HG02884 (cell line): ENCODE measurements at regions not wholly inside any gene's neighbourhood (a gene's known extent, or its start where the extent isn't known, plus 50 kb on each side); places are given as distances from the start of the nearest gene placed in this dataset.
"Not testable (repeated sequence)": the region's sequence is repeated elsewhere in the genome, so short reads cannot be mapped to it uniquely, and the experiment has no call there.

Experiments used
- ATAC-seq: cut with Tn5 transposase; IDR thresholded peaks from one replicate; pipeline ENCODE4 v1.9.1; 2021; ENCODE audit warnings: mild to moderate bottlenecking, moderate library complexity; ENCODE audit not compliant: unreplicated experiment

DNA sequence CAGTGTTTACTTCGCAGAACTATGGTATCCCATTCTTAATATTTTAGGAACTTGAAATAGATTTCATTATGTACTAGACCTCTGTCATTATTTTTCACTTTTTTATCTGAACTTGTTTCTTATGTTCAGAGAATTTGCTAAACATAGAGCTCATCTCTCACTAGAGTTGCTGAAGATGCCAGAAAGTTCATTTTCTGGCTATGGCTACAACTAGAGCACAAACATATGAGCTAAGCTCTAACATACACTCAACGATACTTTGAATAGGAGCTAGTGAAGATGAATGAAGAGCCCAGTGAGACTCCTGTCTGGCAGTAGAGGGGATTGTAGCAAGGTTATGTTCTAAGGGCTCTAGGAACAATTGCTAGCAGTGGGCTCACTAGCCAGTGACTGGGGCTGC, 582.2 kb downstream of the KIF4B start:
- ATAC-seq = no peak

DNA sequence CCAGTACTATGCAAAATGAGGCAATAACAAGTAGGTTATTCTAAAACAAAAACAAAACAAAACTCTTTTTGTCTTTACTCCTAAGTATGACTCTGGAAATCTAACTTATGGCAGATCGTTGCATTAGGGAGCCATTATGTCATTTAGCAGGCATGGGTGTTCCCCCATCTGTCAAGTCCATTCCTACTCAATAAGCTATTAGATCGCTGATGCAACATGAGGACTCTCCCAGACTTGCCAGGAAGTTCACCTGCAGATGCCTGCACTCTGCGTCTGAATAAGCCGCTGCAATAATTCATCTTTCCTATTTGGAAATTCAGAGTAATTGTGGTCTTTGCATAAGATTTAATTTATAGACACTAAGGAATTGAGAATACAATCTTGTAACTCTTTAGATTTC, 585.0 kb downstream of the KIF4B start:
- no peak for ATAC-seq

DNA sequence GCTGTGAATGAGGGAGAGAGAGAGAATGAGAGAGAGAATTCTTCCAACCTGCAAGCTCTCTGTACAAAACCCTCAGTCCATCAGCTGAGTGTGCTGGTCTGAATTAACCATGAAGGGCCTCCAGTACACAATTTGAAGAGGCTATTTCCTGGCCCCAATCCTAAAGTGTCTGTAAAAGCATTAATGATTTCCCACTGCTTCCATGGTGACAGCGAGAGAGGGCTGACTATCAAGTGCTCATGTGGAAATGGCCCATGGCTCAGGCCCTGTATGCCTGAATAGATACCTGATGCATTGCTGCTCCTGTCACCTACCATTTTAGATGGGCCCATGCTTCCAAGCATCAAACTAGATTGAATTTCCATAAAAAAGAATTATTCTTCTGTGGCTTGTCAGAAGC, 592.4 kb downstream of the KIF4B start:
- ATAC-seq = no peak

DNA sequence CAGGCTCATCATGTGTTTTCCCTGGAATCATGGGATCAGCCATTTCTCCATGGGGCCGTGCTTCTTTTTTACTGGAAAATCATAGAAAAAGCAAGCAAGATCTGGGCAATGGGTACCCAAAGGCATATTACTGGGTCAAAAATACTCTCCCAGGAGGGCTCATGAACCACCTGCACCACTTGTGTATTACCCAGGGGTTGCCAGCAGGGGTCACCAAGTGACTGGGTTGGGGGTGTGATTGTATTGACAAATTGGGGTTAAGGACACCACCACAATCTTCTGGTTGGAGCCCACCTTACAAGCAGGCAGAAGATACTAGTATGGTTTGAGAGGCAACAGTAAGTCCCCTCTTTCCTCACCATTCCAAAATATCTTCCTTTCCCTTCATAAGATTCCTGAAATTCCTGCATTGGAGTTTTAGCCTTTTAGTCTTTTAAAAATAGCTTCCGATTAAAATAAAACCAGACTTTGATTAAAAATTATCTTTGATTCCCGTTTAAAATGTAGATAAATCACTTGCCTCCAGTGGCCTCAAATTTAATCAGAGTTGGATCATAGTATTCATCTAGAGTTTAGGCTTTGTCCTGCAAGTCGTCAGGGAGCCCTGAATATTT, 603.3 kb downstream of the KIF4B start:
- ATAC-seq = peak; percentile 84

DNA sequence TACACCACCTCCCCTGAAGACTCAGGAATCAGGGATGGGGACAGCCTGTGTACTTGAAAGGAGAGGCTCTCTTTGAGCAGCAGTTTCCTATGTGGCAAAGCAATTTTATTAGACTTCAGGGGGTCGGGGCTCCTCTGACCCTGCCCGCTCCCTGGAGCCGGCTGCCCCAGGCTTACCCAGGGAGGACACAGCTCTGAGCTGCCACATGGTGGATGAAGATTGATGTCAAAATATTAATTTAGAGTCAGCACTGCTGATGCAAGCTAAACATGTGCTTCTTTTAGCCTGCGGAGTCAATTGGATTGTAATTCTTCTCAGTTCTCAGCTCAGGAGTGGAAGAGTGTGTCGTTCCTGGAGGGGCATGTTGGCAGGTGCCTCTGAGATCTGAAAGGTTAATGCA, 606.1 kb downstream of the KIF4B start:
- no peak for ATAC-seq

DNA sequence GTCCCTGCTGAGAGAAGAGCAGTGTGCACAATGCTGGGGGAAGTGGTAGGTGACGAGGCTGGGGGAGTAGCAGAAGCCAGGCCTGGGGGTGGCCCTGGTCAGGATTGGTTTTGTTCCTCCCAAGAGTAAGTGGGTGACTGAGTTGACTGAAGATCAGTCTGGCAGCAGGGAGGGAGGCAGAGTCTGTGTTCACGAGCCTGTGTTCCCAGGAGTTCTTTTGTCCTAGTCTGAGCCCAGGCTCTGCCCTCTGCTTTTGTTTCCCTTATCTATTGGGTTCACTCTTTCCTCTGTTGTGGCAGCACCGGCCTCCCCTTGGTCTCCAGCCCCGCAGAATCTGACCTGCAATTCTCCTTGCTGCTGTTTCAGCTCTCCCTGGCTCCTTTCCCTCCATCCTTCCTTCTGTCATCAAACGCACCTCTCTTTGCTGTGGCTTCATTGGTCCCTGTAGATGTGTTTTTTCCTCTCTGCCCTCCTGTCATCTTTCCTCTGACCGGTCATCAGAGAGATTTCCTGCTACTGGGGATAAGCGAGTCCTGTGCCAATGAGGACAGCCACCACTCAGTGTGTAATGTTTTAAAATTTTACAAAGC, 607.4 kb downstream of the KIF4B start:
- ATAC-seq = no peak

DNA sequence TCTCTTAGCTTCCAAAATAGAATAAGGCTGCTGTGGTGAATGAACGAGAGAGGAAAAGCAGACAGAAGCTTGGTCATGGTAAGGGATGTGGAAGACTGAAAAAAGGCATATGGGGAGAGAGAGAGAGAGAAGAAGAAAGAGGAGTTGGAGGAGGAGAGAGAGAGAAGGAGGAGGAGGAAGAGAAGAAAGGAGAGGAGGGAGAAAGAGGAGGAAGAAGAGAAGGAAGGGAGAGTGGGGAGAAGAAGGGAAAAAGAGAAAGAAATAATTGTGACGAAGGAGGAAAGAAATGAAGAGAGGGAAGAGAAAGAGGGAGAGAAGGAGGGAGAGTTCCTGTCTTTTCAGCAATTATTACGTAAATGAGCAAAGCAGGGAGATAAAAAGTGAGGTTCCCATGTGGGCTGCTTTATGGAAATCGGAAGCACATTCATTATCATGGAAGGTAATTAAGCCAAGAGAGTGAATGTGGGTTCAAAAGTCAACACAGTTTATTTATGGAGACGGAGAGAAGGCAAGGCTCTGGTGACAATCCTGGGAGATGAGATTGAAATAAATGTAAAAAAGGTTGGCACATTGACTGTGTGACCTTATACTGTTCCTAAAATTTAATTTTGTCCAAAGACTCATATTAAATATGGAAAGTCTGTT, 611.2 kb downstream of the KIF4B start:
- no peak for ATAC-seq

DNA sequence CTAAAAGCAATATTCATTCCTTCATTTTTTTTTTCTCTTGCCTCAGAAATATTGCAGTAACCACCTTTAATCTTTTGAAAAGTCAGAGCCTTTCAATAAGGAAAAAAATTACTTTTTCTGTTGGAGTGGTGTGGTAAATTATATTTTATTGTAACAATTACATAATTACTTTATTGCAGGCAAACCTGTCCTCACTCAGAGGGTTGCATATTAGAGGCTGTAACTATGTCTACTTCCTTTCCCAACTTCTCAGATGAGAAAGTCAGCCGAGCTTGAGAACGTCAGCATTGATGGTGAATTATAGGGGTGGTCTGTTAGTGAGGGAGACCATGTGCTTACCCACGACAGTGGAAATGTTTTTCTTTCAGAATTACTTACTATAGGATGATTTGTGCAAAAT, 611.8 kb downstream of the KIF4B start:
- ATAC-seq = no peak

DNA sequence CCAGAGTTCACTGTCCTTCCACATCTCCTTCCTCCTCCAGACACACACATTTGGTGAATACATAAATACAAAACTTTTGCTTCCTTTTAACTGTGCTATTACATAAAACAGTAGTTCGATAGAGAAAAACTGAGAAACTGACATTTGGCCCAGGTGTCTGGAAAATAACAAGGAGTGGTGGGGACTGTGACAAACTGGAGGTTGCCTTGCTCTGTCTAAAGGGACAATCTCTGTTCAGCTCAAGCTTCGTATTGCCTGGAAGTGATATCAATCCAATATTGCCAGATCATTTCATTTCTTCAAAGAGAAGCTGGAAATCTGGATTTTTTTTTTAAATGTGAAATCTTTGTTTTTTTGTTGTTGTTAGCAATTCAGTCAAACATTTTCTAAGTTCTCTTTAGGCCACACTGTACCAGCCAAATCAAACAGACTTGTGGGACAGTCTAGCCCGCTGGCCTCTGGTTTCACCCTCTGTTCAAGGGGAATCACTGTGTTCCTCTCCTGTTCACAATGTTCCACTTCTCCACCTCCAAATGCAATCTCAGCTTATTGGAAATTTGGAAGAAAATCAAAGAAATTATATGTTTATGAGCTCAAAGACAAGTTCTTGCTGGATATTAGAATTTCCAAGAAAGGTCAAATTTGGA, 612.5 kb downstream of the KIF4B start:
- no peak for ATAC-seq

DNA sequence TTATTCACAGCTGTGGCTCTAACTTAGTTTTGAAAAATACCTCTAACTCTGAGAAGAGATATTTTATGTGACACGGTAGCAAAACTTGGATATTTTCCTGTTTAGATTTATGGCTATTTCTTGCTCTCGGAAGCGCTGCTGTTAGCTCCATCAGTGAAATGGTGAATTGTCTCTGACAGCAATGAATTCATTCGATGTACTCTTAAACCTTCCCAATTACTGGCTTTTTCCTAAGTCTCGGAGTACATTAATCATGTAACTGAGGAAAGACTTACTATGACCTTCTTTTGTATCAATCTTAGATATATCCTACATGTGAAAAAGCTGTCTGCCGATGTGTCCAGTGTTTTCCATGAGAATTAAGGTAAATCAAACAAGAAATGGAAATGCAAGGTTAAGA, 613.0 kb downstream of the KIF4B start:
- no peak for ATAC-seq

DNA sequence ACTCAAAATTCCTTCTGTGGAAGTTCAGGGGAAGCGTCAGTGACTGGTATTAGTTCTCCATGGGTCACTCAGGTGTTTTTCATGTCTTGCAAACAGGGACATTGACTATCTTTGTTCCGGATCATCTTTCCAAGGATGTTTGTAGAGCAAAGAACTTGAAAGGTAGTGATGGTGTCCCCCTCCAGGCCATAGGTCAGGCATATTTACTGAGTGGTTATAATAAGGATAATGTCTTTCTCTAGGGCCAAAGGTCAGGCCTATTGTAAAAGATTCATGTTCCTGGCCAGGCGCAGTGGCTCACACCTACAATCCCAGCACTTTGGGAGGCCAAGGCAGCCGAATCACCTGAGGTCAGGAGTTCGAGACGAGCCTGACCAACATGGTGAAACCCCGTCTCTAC, 614.8 kb downstream of the KIF4B start:
- ATAC-seq = no peak

DNA sequence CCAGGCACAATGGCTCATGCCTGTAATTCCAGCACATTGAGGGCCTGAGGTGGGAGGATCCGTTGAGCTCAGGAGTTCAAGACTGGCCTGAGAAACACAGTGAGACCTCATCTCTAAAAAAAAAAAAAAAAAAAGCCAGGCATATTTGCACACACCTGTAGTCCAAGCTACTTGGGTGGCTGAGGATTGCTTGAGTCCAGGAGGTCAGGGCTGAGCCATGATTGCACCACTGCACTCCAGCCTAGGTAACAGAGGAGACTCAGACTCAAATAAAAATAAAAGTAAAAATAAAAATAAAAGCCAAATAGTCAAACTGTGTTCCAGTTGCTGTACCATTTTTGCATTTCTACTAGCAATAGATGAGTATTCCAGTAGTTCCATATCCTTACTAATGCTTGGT, 616.0 kb downstream of the KIF4B start:
- ATAC-seq = no peak

DNA sequence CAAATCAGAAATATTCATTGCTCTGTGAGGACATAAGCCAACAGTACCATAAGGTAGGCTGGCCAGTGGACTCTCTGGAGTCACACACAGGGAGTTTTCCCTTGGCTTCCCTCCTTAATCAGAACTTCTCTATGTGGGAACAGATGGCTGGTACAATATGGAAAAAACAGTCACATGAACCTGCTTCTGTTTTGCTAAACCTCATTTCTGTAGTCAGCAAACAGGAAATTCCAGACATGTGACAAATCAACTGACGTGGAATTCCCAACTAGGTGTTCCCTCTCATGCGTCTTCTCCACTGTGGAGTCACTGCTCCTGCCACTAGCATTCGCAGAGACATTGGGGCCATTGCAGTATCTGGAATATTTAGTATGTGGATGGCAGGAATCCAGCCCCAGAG, 617.6 kb downstream of the KIF4B start:
- ATAC-seq = no peak

DNA sequence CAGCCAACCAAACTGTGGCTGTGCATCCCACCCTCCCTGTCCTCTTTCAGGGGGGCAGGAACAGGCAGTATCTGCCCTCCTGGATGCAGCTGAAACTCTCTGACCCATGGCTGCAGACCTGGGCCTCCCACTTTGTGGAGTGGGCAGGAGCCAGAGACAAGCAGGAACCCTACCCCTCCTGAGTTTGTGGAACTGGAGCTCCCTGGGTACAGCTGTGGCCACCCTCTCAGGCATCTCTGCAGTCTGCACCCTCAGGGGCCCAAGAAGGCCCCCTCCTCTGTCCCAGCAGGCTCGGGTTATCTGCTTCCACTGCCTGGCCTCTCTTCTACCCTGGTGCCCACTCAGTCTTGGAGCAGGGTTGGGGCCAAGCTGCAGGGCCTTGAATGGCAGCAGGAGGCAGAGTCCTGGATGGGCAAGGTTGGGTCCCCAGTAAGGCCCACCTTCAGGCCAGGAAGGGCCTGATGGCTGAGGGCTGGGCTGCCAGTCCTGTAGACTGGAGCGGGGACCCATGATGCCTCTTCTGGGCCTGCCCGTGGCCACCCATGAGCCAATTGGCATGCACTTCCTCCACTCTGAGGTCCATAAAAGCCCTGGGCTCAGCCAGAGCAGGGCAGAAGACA, 619.9 kb downstream of the KIF4B start:
- no peak for ATAC-seq

DNA sequence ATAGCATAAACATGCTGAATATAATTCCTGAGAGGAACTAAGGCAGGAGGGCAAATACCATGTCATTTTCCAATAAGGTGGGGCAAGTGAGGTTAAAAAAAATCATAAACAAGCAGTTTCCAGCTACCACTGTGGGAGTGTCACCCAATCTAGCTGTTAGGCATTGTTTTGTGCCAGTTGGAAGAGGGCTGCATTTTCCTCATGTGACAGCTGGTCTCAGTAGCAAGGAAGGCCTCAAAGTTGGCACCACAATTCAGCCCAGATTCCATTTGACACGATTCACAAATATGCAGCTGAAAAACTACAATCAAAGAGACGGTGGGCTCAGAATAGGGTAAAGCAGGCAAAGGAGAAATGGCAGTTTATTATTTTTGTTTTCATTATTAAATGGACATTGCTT, 636.1 kb downstream of the KIF4B start:
- no peak for ATAC-seq

DNA sequence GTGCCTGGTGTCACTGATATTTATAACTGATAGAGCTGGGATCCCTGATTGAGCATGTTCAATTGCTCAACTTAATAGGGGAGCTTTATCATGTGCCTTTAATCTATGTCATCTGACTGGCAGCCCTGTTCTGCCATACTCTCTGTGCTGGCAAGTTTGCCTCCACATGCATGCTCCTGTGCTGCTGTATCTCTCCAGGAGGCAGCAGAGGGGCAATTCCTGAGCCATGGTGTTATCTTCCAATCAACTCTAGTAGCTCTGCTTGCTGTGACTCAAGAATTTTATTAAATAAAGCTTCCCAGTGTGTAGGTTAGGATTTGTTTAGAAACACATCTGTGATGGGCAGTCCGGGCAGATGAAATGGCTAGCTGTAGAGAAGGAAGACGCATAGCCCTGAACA, 642.0 kb downstream of the KIF4B start:
- ATAC-seq = no peak

DNA sequence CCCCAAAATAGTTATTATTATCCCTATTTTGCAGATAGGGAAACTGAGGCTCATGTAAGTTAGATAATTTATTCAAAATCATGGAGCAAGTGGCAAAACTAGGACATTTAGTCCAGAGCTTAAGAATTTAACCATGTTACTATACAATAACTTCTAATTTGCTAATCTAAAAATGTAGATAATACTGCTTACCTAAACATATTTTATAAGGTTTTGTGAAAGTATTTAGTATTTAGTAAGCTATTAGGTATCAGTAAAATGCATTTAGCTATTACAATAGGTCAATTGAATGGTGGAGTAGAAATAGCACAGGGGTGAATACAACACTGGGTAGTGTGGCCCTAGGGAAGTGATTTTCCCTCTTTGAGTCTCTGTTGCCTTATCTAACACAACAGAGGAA, 648.3 kb downstream of the KIF4B start:
- ATAC-seq = no peak

DNA sequence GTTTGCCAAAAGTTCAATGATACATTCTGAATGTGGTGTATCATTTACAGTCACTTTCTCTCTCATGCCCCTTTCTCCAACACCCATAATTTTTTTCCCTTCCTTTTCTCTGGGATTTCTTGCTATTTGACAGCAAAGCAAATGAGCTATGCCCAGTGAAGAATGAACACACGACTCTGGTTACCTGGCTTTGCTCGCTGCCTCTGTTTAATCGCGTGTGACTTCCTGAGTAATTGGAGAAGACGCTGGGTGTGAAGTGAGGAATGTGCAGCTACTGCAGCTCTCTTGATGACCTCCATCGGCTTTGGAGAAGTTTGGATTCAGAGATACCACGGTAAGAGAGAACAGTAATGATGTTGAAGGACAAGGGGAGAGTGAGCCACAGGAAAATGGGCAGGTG, 651.8 kb downstream of the KIF4B start:
- ATAC-seq = no peak

DNA sequence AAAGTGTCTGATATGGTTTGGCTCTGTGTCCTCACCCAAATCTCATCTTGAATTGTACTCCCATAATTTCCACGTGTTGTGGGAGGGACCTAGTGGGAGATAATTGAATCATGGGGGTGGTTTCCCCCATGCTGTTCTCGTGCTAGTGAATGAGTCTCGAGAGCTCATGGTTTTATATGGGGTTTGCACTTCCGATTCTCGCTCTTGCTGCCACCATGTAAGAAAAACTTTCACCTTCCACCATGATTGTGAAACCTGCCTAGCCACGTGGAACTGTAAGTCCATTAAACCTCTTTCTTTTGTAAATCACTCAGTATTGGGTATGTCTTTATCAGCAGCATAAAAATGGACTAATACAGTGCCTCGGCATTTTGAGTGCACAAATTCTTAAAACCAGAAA, 655.0 kb upstream of the SGCD start:
- not testable (repeated sequence) for ATAC-seq

DNA sequence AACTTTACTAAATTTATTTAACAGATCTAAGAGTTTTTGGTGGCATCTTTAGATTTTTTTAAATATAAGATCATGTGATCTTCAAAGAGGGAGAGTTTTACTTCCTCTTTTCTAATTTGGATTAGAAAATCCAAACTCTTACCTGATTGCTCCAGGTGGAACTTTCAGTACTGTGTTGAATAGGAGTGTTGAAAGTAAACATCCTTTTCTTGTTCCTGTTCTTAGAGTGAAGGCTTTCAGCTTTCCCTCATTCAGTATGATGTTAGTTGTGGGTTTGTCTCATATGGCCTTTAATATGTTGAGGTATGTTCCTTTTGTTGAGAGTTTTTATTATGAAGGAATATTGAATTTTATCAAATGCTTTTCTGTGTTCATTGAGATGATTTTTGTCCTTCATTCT, 650.0 kb upstream of the SGCD start:
- peak; percentile 94 for ATAC-seq

DNA sequence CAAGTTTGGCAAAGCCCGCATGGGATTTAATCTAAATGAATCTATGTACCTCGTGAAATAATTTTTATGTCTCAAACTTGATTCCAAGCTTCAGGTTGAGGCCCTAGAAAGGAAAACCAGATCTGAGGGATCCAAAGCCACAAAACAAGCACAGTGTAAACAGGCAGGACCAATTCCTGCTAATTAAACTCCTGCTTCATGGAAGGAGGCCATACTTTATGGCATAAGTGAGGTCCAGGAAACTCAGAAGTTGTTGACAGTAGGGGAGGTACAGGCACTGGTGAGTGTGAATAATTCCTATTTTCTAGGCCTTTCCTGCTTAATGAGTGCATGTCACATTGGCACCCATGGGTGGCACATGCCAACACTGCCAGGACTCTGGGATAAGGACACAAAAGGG, 648.6 kb upstream of the SGCD start:
- ATAC-seq = no peak

DNA sequence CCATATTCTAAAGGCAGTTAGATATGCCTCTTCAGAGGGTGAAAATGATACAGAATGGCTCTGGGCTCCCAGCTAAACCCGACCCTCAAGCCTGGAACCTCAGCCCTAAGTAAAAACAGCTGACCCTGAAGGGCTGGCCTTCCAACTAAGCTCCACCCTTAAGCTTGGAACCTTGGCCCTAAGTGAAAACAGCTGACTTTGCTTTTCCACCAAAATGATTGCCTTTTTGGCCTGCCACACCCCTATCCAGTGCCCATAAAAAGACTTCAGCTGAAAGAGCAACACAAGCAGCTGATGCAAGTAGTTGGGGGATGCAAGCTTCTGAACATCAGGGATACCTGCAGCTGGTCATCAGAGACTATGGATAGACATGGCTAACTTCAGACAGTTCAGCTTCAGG, 647.4 kb upstream of the SGCD start:
- ATAC-seq = no peak
